HepG2 (cell line): ENCODE measurements at regions not wholly inside any gene's neighbourhood (a gene's known extent, or its start where the extent isn't known, plus 50 kb on each side); places are given as distances from the start of the nearest gene placed in this dataset.
A peak's percentile ranks its signal among the peaks of the same experiment; 100 is the strongest.

ENCODE experiments used
- HDAC1 ChIP-seq: sonication (generic); formaldehyde crosslinking; IDR thresholded peaks from 2 replicates; pipeline ENCODE4 v1.5.1; 2020; ENCODE audit warnings: mild to moderate bottlenecking, missing genetic modification reagents
- HMGA1 ChIP-seq: sonication (generic); formaldehyde crosslinking; conservative IDR thresholded peaks from 2 replicates; pipeline ENCODE4 v1.4.0; 2020; ENCODE audit warnings: missing genetic modification reagents
- MIXL1 ChIP-seq: IDR thresholded peaks from 2 replicates; pipeline ENCODE4 v1.6.1; 2016
- SNAPC2 ChIP-seq: sonication (generic); formaldehyde crosslinking; IDR thresholded peaks from 2 replicates; pipeline ENCODE4 v1.8.1; 2022; ENCODE audit warnings: mild to moderate bottlenecking, missing genetic modification reagents
- TAF15 ChIP-seq: fragments of 200-400 bp; formaldehyde crosslinking; IDR thresholded peaks from one replicate; pipeline ENCODE4 v1.6.1; 2018; ENCODE audit warnings: mild to moderate bottlenecking, low read depth, low read length; ENCODE audit not compliant: poor library complexity, severe bottlenecking
- TBP ChIP-seq: sonication (generic); formaldehyde crosslinking; IDR thresholded peaks from 2 replicates; pipeline ENCODE4 v1.5.0; 2020; ENCODE audit warnings: missing genetic modification reagents
- TBX3 ChIP-seq: fragments of 450-650 bp; IDR thresholded peaks from 2 replicates; pipeline ENCODE4 v1.6.1; 2017; ENCODE audit warnings: antibody characterized with exemption, mild to moderate bottlenecking, inconsistent platforms, borderline replicate concordance
- THAP11 ChIP-seq: IDR thresholded peaks from 2 replicates; pipeline ENCODE4 v1.6.1; 2016; ENCODE audit warnings: missing biosample characterization, missing genetic modification reagents
- TOE1 ChIP-seq: sonication (generic); formaldehyde crosslinking; IDR thresholded peaks from 2 replicates; pipeline ENCODE4 v1.4.0; 2020; ENCODE audit warnings: mild to moderate bottlenecking, missing genetic modification reagents
- ZBTB3 ChIP-seq: sonication (generic); formaldehyde crosslinking; IDR thresholded peaks from 2 replicates; pipeline ENCODE4 v1.4.0; 2020; ENCODE audit warnings: low read depth, mild to moderate bottlenecking, moderate library complexity, missing genetic modification reagents, borderline replicate concordance
- ZNF354B ChIP-seq: sonication (generic); formaldehyde crosslinking; IDR thresholded peaks from 2 replicates; pipeline ENCODE4 v1.8.0; 2022; ENCODE audit warnings: mild to moderate bottlenecking, missing genetic modification reagents
- ZNF546 ChIP-seq: sonication (generic); formaldehyde crosslinking; conservative IDR thresholded peaks from 2 replicates; pipeline ENCODE4 v1.8.1; 2023; ENCODE audit warnings: mild to moderate bottlenecking, missing genetic modification reagents
- ZNF674 ChIP-seq: sonication (generic); formaldehyde crosslinking; IDR thresholded peaks from 2 replicates; pipeline ENCODE4 v1.5.0; 2020; ENCODE audit warnings: low read depth, mild to moderate bottlenecking, missing genetic modification reagents
- ZNF713 ChIP-seq: sonication (generic); formaldehyde crosslinking; IDR thresholded peaks from 2 replicates; pipeline ENCODE4 v1.4.0; 2020; ENCODE audit warnings: mild to moderate bottlenecking, missing genetic modification reagents
- ZNF841 ChIP-seq: sonication (generic); formaldehyde crosslinking; IDR thresholded peaks from 2 replicates; pipeline ENCODE4 v1.8.1; 2023; ENCODE audit warnings: missing genetic modification reagents, borderline replicate concordance
- TF ChIP-seq, protein P1 (sequence below): sonication (generic); formaldehyde crosslinking; IDR thresholded peaks from 2 replicates; pipeline ENCODE4 v1.5.0; 2020; ENCODE audit warnings: mild to moderate bottlenecking, missing genetic modification reagents
- TF ChIP-seq, protein P2 (sequence below): sonication (generic); formaldehyde crosslinking; IDR thresholded peaks from 2 replicates; pipeline ENCODE4 v1.8.0; 2022; ENCODE audit warnings: missing genetic modification reagents, mild to moderate bottlenecking, inconsistent platforms, borderline replicate concordance
- TF ChIP-seq, protein P3 (sequence below): sonication (generic); formaldehyde crosslinking; IDR thresholded peaks from 2 replicates; pipeline ENCODE4 v1.4.0; 2020; ENCODE audit warnings: missing genetic modification reagents, borderline replicate concordance

DNA sequence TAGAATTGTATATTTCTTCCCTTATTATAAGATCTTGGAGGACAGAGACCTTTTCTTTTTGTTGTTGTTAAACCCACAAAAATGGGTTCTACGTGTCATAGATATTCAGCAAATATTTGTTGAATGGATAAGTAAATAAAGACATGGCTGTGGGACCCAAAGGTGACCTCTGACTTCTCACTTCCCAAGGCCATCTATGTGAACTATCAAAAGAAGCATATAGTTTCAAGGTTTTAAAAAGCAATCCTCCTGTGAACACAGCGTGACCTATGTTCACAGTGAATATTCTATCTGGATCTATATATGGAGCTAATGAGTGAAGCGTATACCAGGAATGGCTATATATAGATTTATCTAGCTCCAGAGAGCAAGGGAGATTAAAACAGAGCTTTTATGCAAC, 312.8 kb upstream of the C11orf87 start (continued):
- no peak for TF ChIP-seq TAF15
- TF ChIP-seq, protein P1, sequence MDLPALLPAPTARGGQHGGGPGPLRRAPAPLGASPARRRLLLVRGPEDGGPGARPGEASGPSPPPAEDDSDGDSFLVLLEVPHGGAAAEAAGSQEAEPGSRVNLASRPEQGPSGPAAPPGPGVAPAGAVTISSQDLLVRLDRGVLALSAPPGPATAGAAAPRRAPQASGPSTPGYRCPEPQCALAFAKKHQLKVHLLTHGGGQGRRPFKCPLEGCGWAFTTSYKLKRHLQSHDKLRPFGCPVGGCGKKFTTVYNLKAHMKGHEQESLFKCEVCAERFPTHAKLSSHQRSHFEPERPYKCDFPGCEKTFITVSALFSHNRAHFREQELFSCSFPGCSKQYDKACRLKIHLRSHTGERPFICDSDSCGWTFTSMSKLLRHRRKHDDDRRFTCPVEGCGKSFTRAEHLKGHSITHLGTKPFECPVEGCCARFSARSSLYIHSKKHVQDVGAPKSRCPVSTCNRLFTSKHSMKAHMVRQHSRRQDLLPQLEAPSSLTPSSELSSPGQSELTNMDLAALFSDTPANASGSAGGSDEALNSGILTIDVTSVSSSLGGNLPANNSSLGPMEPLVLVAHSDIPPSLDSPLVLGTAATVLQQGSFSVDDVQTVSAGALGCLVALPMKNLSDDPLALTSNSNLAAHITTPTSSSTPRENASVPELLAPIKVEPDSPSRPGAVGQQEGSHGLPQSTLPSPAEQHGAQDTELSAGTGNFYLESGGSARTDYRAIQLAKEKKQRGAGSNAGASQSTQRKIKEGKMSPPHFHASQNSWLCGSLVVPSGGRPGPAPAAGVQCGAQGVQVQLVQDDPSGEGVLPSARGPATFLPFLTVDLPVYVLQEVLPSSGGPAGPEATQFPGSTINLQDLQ (CRISPR knock-in tag), result no peak
- TF ChIP-seq ZNF546, result no peak
- TF ChIP-seq ZNF841, result no peak
- TF ChIP-seq TOE1 (CRISPR knock-in tag), result no peak
- no peak for TF ChIP-seq ZNF674 (CRISPR knock-in tag)
- TF ChIP-seq HDAC1 (CRISPR knock-in tag), result peak; percentile 31; the same call in 1 of the 2 replicates
- no peak for TF ChIP-seq ZNF713 (CRISPR knock-in tag)
- TF ChIP-seq, protein P2, sequence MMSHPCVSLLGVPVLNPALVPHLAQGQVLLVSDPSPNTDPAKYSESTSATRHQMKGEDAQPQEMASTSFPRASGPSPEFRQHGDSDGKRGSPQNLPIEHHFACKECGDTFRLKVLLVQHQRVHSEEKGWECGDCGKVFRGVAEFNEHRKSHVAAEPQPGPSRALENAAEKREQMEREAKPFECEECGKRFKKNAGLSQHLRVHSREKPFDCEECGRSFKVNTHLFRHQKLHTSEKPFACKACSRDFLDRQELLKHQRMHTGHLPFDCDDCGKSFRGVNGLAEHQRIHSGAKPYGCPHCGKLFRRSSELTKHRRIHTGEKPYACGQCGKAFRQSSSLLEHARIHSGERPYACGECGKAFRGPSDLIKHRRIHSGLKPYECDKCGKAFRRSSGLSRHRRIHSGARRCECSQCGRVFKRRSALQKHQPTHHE (CRISPR knock-in tag), result no peak
- TF ChIP-seq TBX3, result peak; percentile 94
- no peak for TF ChIP-seq SNAPC2
- no peak for TF ChIP-seq ZNF354B
- no peak for TF ChIP-seq HMGA1 (CRISPR knock-in tag)
- no peak for TF ChIP-seq TBP (CRISPR knock-in tag)
- TF ChIP-seq, protein P3, sequence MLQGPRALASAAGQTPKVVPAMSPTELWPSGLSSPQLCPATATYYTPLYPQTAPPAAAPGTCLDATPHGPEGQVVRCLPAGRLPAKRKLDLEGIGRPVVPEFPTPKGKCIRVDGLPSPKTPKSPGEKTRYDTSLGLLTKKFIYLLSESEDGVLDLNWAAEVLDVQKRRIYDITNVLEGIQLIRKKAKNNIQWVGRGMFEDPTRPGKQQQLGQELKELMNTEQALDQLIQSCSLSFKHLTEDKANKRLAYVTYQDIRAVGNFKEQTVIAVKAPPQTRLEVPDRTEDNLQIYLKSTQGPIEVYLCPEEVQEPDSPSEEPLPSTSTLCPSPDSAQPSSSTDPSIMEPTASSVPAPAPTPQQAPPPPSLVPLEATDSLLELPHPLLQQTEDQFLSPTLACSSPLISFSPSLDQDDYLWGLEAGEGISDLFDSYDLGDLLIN, result no peak
- TF ChIP-seq ZBTB3 (CRISPR knock-in tag), result no peak
- TF ChIP-seq MIXL1 (CRISPR knock-in tag), result 0 out of 2 replicates have a peak, but pooled peaks have one; percentile 20
- no peak for TF ChIP-seq THAP11
